ENCODE measurements at regions not wholly inside any gene's neighbourhood (a gene's known extent, or its start where the extent isn't known, plus 50 kb on each side); places are given as distances from the start of the nearest gene placed in this dataset.

- TF ChIP-seq CTCF (IDR thresholded peaks at IDR 0.05 in 2 of 3, conservative IDR thresholded peaks at IDR 0.05 in 1 of 3; ENCODE audit: borderline replicate concordance in 1 of 3, insufficient read depth in 1 of 3, low read depth in 2 of 3, low read length in 2 of 3) (0 out of 6 replicates have a peak, but pooled peaks of 1 of the 3 experiments have one; percentile 6), JUND (IDR thresholded peaks at IDR 0.05) (no peak), RAD21 (IDR thresholded peaks at IDR 0.05; ENCODE audit: low read depth) (peak; percentile 37; the same call in 1 of the 2 replicates)
- no peaks in the 10 kb centered on the region for H3K27me3 ChIP-seq (ENCODE audit: insufficient read depth, low read length)
- H2AFZ ChIP-seq (ENCODE audit: low read depth, low read length, poor library complexity, severe bottlenecking), result no peak overlapping the region
- no peaks in the 10 kb centered on the region for H3K79me2 ChIP-seq (ENCODE audit: insufficient read depth, low read length)
- ChIA-PET POLR2A (interaction anchor here (1.1 kb wide), 1 partner anchor 43 kb away, joined by 3 read pairs; no protein-coding TSS in a partner anchor), RAD21 (ENCODE audit: low non-redundant PET in 1 of 2, low total read pairs in 2 of 2, uncharacterized antibody in 2 of 2, unreplicated experiment in 2 of 2) (no interaction called here), CTCF (no interaction called here)
- H3K4me3 ChIP-seq (replicated peaks in 1 of 2; ENCODE audit: low read depth in 1 of 2, low read length in 2 of 2), result no peak overlapping the region
- no peak overlapping the region for H3K4me2 ChIP-seq (ENCODE audit: low read length)
- H3K9me2 ChIP-seq (ENCODE audit: insufficient read depth), result 0 out of 2 replicates have a peak, but pooled peaks cover 3% of the 10 kb centered on the region
- peaks cover 0 to 9% of the 10 kb centered on the region in 2 experiments; a peak in 2 of 4 replicates for H3K4me1 ChIP-seq (ENCODE audit: control insufficient read depth in 1 of 2, insufficient read depth in 2 of 2, low read length in 2 of 2)
- H4K20me1 ChIP-seq (ENCODE audit: insufficient read depth), result no peaks in the 10 kb centered on the region
- intact Hi-C loops (cut with micrococcal nuclease), result no loop called here
- H3K9ac ChIP-seq (ENCODE audit: low read length), result no peak overlapping the region
- no peaks in the 10 kb centered on the region for H3K36me3 ChIP-seq (ENCODE audit: control insufficient read depth in 1 of 2, insufficient read depth in 2 of 2, low read length in 2 of 2)
- DNase-seq (ENCODE audit: low read depth, low spot score), result no peak
- no peak for ATAC-seq
- BruUV-seq (replicated peaks), result no TSS peak
- no peaks in the 10 kb centered on the region for H3K9me3 ChIP-seq (ENCODE audit: control insufficient read depth in 1 of 2, insufficient read depth in 1 of 2, low read depth in 1 of 2, low read length in 2 of 2)
- no peak overlapping the region for H3K27ac ChIP-seq (ENCODE audit: low read depth, low read length)
Observed at GRCh38 chr15:58288592-58288991, 143.2 kb upstream of the LIPC start.

GRCh38 chr15:58291848-58292247, 139.9 kb upstream of the LIPC start:
- intact Hi-C loops (cut with micrococcal nuclease), result no loop called here
- DNase-seq (ENCODE audit: low read depth, low spot score) (no peak), ATAC-seq (no peak)
- Histone ChIP-seq H4K20me1 (ENCODE audit: insufficient read depth) (no peaks in the 10 kb centered on the region), H2AFZ (ENCODE audit: low read depth, low read length, poor library complexity, severe bottlenecking) (no peak overlapping the region), H3K9me3 (ENCODE audit: control insufficient read depth in 1 of 2, insufficient read depth in 1 of 2, low read depth in 1 of 2, low read length in 2 of 2) (no peaks in the 10 kb centered on the region), H3K4me2 (ENCODE audit: low read length) (no peak overlapping the region), H3K27ac (ENCODE audit: low read depth, low read length) (no peak overlapping the region), H3K9me2 (ENCODE audit: insufficient read depth) (0 out of 2 replicates have a peak, but pooled peaks cover 3% of the 10 kb centered on the region), H3K79me2 (ENCODE audit: insufficient read depth, low read length) (no peaks in the 10 kb centered on the region), H3K4me3 (replicated peaks in 1 of 2; ENCODE audit: low read depth in 1 of 2, low read length in 2 of 2) (no peak overlapping the region), H3K27me3 (ENCODE audit: insufficient read depth, low read length) (no peaks in the 10 kb centered on the region), H3K4me1 (ENCODE audit: control insufficient read depth in 1 of 2, insufficient read depth in 2 of 2, low read length in 2 of 2) (no peaks in the 10 kb centered on the region; a peak in 1 of 4 replicates), H3K36me3 (ENCODE audit: control insufficient read depth in 1 of 2, insufficient read depth in 2 of 2, low read length in 2 of 2) (no peaks in the 10 kb centered on the region), H3K9ac (ENCODE audit: low read length) (no peak overlapping the region)
- POLR2A ChIA-PET, result no interaction called here
- RAD21 ChIA-PET (ENCODE audit: low non-redundant PET in 1 of 2, low total read pairs in 2 of 2, uncharacterized antibody in 2 of 2, unreplicated experiment in 2 of 2), result no interaction called here
- CTCF ChIA-PET, result no interaction called here
- BruUV-seq (replicated peaks), result no TSS peak
- TF ChIP-seq EZH2 (IDR thresholded peaks at IDR 0.05) (no peak), ZFX (IDR thresholded peaks at IDR 0.05) (no peak), JUND (IDR thresholded peaks at IDR 0.05) (no peak), SIN3A (IDR thresholded peaks at IDR 0.05; ENCODE audit: low read depth) (no peak), EGR1 (IDR thresholded peaks at IDR 0.05; ENCODE audit: low read depth) (no peak), POLR2AphosphoS5 (IDR thresholded peaks at IDR 0.05; ENCODE audit: low read depth, low read length) (no peak), RAD21 (IDR thresholded peaks at IDR 0.05; ENCODE audit: low read depth) (no peak), SRF (IDR thresholded peaks at IDR 0.05; ENCODE audit: low read depth) (no peak), ELF1 (IDR thresholded peaks at IDR 0.05; ENCODE audit: borderline replicate concordance, low read depth) (no peak), CTCF (IDR thresholded peaks at IDR 0.05 in 2 of 3, conservative IDR thresholded peaks at IDR 0.05 in 1 of 3; ENCODE audit: borderline replicate concordance in 1 of 3, insufficient read depth in 1 of 3, low read depth in 2 of 3, low read length in 2 of 3) (no peak), CBX3 (IDR thresholded peaks at IDR 0.05; ENCODE audit: low read depth) (no peak), ZBTB33 (IDR thresholded peaks at IDR 0.05; ENCODE audit: extremely low read depth, insufficient replicate concordance, low read length) (no peak), ZNF274 (IDR thresholded peaks at IDR 0.05; ENCODE audit: low read depth, low read length) (no peak), CEBPB (IDR thresholded peaks at IDR 0.05; ENCODE audit: low read depth) (no peak), YY1 (IDR thresholded peaks at IDR 0.05; ENCODE audit: extremely low read depth, insufficient replicate concordance, low read depth, low read length) (no peak)

All from HCT116 (cell line).